HepG2 (cell line): ENCODE measurements at regions not wholly inside any gene's neighbourhood (a gene's known extent, or its start where the extent isn't known, plus 50 kb on each side); places are given as distances from the start of the nearest gene placed in this dataset.

Experiments used
- ZNF788 ChIP-seq: sonication (generic); formaldehyde crosslinking; IDR thresholded peaks from 2 replicates; pipeline ENCODE4 v1.5.0; 2020; ENCODE audit warnings: mild to moderate bottlenecking, missing genetic modification reagents, borderline replicate concordance
- TF ChIP-seq, protein P1 (sequence below): sonication (generic); formaldehyde crosslinking; IDR thresholded peaks from 2 replicates; pipeline ENCODE4 v1.8.1; 2023; ENCODE audit warnings: mild to moderate bottlenecking, missing genetic modification reagents, borderline replicate concordance
- TF ChIP-seq, protein P2 (sequence below): sonication (generic); formaldehyde crosslinking; IDR thresholded peaks from 2 replicates; pipeline ENCODE4 v1.5.0; 2020; ENCODE audit warnings: mild to moderate bottlenecking, missing genetic modification reagents, moderate library complexity

DNA sequence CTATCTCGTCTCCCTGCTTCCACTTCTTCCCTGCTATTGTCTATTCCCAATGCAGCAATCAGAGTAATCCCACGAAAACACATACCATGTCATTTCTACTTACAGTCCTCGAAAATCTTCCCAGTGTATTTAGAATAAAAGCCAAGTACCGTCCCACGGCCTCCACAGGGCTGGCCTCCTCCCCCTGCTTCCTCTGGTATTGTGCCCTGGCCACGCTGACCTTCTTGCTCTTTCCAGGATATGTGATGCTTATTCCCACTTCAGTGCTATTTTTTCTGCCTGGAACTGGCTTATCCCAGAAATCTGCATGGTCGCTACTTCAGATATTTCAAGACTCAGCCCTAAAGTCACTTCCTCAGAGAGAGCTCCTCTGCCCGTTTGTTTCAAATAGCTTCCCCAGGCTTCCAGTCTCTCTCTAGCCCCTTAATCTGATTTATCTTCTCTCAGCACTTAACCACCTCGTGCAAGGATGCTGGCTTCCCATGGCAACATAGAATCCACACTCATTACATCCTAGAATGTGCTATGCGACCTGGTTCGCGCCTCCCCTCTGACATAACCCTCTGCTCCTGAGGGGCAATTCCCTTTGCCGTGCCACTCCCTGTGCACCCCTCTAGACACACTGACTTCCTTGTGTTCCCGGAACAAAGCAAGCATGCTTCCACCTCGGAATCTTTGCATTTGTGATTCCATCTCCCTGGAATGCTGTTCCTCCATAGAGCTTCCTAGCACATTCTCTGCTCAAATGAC lies 365.9 kb downstream of the ZSWIM6 start:
- TF ChIP-seq, protein P1, sequence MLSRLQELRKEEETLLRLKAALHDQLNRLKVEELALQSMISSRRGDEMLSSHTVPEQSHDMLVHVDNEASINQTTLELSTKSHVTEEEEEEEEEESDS (CRISPR knock-in tag), result no peak
- TF ChIP-seq, protein P2, sequence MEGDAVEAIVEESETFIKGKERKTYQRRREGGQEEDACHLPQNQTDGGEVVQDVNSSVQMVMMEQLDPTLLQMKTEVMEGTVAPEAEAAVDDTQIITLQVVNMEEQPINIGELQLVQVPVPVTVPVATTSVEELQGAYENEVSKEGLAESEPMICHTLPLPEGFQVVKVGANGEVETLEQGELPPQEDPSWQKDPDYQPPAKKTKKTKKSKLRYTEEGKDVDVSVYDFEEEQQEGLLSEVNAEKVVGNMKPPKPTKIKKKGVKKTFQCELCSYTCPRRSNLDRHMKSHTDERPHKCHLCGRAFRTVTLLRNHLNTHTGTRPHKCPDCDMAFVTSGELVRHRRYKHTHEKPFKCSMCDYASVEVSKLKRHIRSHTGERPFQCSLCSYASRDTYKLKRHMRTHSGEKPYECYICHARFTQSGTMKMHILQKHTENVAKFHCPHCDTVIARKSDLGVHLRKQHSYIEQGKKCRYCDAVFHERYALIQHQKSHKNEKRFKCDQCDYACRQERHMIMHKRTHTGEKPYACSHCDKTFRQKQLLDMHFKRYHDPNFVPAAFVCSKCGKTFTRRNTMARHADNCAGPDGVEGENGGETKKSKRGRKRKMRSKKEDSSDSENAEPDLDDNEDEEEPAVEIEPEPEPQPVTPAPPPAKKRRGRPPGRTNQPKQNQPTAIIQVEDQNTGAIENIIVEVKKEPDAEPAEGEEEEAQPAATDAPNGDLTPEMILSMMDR (CRISPR knock-in tag), result no peak
- no peak for TF ChIP-seq ZNF788 (CRISPR knock-in tag)
